Ammon's horn (tissue), 1 donor: ENCODE measurements at regions not wholly inside any gene's neighbourhood (a gene's known extent, or its start where the extent isn't known, plus 50 kb on each side); places are given as distances from the start of the nearest gene placed in this dataset.
A peak's percentile ranks its signal among the peaks of the same experiment; 100 is the strongest.
"Not testable (repeated sequence)": the region's sequence is repeated elsewhere in the genome, so short reads cannot be mapped to it uniquely, and the experiment has no call there.

Experiments
- DNase-seq: peaks from one replicate; pipeline ENCODE4 v3.0.0-alpha.2; 2016; ENCODE audit warnings: low spot score

DNA sequence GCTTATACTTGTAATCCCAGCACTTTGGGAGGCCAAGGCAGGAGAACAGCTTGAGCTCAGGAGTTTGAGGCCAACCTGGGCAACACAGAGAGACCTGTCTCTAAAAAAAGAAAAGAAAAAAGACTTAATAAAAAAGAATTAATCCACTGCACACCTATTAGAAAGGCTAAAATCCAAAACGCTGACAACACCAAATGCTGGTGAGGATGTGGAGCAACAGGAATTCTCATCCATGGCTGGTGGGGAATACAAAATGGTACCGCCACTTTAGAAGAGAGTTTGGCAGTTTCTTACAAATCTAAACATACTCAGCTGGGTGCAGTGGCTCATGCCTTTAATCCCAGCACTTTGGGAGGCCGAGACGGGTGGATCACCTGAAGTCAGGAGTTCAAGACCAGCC is 110.0 kb upstream of the NDUFV2 start:
- DNase-seq = not testable (repeated sequence)

DNA sequence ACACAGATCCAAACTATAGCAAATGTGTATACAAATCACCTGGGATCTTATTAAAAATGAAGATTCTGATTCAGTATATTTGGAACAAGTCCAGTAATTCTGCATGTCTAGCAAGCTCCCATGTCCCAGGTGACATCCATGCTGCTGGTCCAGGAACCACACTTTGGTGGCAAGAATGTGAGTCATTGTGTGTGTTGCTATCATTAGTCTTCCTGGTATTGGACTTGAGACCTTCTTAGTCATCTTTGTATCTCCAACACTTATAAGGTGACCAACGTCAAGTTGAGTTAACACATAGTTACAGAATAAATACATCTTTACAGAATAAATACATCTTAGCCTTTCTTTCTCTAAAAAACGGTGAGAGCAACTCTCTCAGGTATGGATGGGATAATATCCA is 107.9 kb upstream of the NDUFV2 start:
- DNase-seq = no peak

DNA sequence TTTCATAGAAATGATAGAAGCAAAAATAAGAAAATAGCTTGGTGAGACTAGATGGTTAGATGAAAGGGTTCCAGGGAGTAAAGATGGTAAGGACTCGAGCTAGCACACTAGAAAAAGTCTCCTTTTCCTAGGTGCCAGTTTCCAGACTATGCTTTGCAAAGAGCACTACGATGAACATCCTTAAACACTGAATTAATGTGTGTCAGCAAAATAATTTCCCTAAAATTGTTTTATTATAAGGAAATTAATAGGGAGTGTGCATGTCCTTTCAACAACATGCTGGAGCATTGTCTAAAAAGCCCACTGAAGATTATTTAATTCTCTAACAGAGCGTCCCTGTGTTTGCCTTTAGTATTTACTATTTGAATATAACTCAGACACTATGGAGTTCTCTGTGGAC is 107.4 kb upstream of the NDUFV2 start:
- DNase-seq = no peak

DNA sequence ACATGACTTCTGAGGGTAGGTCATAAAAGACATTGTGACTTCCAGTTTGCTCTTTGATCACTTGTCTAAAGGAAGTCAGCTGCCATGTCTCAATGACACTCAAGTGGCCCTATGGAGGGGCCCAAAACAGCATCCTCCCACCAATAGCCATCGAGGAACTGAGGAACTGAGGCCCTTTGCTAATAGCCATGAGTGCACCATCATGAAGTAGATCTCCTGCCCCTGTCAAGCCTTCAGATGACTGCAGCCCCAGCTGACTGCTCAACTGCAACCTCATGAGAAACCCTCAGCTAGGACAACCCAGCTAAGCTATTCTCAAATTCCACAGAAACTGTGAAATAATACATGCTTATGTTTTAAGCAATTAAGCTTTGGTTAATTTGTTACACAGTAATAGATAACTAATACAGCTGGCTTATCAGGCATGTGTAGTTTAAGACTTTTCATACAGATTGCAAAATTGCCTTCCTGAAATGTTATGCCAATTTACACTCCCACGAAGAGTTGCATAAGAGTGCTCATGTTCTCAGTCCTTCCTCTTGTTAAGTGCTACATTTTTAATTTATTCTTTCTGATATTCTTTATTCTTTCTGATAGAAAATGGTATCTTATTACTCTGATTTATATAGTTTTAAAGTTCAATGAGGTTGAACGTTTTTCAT is 105.6 kb upstream of the NDUFV2 start:
- no peak for DNase-seq

DNA sequence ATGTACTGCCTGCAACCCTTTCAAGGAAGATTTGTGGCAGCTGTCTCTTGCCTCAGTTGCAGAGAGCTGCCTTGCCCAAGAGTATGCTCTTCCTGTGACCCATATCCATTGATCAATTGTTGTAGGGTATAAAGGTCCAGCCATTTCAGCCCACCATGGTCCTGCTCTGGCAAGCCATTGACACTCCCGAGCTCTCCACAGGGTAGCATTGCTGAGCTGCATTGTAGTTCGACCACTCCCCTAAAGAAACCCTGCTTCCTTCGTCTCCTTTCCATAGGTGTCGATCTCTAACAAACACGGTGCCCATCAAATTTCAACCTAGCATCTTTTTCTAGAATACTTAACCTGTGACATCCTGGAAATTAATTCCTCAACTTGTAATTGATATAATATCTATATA is 104.9 kb upstream of the NDUFV2 start:
- no peak for DNase-seq

DNA sequence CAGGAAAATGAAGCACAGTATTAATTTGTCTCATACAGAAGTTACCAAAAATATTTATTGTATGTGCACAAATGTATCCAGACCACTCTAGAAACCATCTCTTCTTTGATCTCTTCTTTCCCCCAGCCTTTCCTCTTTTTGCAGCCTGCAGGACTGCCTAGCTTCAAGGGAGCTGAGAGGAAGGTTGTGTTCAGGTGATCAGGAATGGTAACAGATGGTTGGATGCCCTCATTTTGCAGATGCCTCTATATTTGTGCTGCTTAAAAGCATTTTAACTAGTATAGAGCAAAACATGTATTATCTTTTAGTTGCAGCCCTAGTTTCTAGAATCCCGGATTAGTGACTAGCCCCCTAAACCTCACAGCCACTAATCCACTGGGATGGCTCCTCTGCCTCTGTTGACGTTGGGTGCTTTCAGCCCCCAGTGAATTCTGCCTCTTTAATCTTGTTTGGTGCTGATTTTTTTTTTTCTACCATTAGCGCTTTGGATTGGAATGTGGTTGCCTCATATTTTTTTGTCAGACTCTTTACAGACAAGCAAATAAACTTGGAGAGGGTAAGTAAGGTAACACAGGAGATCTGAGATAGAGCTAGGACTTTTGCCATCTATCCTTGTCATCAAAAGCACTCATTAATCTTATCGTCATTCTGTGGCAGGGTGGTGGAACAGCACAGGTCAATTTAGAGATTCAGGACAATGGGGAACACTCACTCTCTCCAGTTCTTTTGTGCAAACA is 103.8 kb upstream of the NDUFV2 start:
- DNase-seq = no peak

DNA sequence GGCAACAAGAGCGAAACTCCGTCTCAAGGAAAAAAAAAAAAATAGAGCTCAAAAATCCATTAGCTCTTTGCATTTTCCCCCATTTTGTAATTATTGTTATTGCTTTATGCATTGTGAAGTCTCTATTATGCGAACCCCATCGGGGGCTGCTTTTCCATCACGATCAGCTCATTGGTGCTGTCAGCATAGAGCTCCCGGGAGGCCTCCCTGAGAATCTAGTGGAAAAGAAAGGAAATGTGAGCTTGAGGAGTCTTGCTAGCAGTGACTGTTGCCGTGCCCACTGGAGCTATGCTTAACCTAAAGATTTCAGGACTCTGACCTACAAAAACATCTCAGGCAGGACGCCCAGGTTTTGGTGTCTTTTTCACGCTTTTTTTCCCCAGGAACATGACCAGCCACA is 102.6 kb upstream of the NDUFV2 start:
- no peak for DNase-seq

DNA sequence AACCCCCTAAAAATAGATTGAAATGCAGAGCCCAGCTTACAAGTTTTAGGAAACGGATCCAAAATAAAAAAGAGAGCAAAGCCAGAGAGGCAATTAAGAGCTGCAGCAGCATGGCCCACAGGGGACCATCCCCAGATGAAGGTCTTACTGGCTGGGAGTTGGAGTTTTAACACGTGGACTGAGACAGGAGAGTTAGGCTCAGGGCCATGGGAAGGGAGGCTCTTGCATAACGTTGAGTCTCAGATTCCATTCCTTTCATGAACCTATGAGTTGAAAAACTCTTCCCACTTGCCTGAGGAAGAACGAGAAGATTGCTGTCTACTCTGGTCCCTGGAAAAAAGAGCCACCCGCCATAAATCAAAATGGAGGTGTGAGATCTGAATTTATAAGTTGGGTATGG is 101.8 kb upstream of the NDUFV2 start:
- no peak for DNase-seq

DNA sequence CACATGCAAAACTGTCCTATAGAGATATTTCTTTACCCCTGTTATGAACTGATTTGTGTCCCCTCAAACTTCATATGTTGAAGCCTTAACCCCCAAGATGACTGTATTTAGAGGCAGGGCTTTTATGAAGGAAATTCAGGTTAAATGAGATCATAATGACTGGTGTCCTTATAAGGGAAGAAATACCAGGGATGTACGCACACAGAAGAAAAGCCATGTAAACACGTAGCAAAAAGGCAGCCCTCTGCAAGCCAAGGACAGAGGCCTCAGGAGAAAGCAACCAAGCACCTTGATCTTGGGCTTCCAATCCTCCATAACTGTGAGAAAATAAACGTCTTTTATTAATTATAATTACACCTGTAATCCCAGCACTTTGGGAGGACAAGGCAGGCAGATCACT is 101.3 kb upstream of the NDUFV2 start:
- DNase-seq = no peak

DNA sequence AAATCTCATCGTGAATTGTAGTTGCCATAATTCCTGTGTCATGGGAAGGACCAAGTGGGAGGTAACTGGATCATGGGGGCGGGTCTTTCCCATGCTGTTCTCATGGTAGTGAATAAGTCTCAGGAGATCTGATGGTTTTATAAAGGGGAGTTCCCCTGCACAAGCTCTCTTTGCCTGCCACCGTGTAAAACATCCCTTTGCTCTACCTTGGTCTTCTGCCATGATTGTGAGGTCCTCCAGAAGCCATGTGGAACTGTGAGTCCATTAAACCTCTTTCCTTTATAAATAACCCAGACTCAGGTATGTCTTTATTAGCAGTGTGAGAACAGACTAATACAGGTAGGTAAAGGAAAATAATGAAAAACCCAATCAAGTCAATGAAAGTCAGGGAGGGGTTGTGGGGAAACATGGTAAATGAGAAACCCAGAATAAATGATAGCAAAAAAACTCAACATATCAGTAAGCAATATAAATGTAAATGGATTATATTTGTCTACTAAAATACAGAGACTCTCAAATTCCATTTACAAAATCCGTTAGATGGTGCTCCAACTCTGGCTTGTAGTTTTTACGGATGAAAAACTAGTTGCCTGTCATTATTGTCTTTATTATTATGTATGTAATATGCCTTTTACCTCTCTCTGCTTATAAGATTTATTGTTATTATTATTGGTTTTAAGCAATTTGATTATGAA is 98.9 kb upstream of the NDUFV2 start:
- no peak for DNase-seq

DNA sequence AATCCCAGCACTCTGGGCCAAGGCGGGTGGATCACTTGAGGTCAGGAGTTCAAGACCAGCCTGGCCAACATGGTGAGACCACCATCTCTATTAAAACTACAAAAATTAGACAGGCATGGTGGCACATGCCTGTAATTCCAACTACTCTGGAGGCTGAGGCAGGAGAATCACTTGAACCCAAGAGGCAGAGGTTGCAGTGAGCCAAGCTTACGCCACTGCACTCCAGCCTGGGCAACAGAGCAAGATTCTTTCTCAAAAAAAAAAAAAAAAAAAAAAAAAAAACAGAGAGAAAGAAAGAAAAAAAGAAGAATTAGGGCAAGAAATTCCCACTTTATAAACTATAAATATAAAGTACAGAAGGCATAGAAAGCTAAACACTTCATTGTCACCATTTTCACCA is 98.2 kb upstream of the NDUFV2 start:
- DNase-seq = not testable (repeated sequence)

DNA sequence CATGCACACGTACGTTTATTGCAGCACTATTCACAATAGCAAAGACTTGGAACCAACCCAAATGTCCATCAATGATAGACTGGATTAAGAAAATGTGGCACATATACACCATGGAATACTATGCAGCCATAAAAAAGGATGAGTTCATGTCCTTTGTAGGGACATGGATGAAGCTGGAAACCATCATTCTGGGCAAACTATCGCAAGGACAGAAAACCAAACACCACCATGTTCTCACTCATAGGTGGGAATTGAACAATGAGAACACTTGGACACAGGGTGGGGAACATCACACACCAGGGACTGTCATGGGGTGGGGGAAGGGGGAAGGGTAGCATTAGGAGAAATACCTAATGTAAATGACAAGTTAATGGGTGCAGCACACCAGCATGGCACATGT is 94.8 kb upstream of the NDUFV2 start:
- DNase-seq = not testable (repeated sequence)

DNA sequence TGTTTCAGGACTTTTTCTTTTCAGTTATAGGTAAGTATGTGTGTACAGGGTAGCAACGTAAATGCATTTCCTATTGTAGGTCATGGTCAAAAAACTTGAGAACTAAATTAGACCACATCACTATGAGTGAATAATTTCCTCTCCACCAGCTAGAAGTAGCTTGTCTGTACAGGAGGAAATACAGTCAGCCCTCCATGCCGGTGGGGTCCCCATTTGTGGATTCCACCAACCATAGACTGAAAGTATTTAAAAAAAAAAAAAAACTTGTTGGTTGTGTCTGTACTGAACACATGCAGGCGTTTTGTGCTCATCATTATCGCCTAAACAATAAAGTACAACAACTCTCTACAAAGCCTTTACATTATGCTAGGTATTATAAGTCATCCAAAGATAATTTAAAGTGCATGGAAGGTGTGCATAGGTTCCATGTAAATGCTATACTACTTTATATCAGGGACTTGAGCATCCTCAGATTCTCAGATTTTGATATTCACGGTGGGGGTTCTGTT is 94.2 kb upstream of the NDUFV2 start:
- no peak for DNase-seq

DNA sequence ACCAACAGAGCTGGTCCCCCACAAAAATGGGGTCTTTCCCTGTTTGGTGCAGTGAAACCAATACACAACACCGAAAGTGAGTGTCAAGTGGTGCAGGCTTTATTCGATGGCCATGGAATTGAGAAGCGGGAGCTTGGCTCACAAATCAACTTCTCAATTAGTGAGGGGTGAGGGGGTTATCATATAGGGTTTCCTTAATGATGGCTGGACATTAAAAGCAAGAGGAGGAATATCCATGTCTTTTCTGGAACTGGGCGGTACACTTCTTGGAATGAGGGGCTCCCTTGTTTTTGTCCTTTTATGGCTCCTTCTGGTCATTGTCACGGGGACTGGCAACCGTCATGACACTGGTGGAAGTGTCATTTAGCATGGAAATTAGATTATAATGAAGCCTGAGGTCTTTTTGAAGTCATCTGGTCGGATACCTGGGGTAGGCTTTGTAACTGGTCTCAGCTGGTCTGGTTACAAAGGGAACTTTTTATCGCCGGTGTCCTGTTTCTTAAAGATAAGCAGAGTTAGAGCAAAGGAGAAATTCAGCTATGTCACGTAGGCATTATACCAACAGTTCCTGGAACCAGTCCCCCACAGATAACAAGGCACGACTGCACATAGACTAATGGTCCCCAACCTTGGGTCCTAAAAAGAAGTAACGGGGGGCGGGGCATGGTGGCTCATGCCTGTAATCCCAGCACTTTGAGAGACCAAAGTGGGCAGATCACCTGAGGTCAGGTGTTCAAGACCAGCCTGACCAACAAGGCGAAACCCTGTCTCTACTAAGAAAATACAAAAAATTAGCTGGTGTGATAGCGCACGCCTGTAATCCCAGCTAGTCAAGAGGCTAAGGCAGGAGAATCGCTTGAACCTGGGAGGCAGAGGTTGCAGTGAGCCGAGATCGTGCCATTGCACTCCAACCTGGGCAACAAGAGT is 93.5 kb upstream of the NDUFV2 start:
- no peak for DNase-seq

DNA sequence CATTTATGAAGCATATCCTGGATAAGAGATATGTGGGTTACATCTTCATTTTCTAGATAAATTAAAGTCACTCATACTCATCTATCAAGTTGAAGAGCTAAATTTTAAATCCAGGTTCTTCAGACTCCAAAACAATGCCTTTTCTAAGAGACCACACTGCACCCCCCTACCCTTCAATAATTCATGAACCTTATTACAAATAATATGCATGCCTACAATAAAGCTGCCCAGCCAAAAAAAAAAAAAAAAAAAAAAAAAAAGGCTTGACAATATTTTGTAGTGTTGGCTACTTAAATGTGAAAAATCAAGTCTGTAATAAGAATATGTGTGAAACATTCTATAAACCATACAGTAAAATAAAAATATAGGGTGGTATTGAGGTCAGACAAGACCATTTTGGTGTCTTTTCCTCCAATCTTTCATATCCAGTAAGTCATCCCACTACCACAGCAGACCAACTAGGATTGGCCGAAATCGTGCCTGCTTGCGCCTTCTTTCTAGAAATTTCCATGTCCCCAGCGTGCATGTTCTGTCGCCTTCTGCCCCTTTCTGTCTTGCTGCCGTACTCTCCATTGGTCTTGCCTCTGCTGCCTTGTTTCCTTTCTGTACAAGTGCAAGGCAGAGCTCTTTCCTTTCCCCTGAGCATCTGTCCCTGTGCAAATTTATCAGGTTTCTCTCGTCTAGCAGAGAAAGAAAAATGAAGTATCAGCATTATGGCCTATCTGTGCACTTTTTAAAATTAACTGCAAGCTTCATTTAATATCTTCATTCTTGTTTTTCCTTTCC is 92.6 kb upstream of the NDUFV2 start:
- DNase-seq = no peak

DNA sequence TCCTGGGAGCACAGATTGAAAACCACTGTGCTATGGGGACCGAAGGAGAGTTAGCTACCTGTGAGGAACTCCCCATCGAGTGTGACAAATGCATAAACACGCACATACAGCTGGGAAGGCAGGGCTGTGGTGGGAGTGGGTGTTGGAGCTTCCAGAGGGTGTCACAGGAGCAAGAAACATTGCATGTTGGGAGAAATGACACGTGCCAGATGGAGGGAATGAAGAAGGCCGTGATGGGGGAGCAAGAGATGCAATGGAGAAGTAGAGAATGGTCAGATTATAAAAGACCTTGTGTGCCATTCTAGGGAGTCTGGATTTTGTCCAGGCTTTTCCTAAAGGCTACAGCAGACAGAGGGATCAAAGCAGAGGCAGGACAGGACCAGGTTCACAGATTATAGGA is 91.1 kb upstream of the NDUFV2 start:
- DNase-seq = no peak

DNA sequence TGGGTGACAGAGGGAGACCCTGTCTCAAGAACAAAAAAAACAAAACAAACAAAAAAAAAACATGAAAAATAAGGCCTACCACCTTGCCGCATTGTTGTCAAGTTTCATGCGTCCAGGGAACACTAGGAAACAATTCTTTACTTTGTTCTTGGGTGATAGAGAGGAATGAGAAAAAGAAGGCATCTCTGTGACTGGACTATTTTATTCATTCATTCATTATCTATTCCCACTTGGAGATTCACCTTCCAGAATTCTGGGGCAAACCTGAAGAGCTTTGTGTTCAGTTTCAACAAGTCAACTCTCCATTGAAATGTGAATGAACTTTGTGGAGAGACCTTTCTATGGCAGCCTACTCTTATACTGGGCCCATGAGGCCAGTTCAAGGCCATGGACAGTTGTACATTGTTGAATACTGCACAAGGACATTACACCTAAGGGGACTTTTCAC is 88.5 kb upstream of the NDUFV2 start:
- DNase-seq = no peak

DNA sequence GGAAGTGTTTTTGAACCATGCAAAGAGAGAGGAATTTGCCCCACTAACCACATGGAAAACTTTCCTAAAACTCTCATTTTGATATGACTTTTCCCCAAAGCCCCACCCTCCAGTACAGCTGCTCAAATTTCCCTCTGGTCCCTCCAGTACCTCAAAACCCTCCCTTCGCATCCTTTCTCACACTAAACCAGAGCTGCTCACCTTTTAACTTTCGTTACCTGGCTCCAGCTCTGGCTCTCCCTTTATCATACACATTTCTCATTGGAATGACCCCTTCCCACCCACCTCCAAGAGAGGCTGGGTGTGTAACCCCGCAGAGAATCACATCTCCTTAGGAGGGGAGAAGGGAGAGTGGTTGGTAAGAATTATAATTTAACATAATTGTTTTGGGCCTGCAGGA is 86.8 kb upstream of the NDUFV2 start:
- DNase-seq = no peak

DNA sequence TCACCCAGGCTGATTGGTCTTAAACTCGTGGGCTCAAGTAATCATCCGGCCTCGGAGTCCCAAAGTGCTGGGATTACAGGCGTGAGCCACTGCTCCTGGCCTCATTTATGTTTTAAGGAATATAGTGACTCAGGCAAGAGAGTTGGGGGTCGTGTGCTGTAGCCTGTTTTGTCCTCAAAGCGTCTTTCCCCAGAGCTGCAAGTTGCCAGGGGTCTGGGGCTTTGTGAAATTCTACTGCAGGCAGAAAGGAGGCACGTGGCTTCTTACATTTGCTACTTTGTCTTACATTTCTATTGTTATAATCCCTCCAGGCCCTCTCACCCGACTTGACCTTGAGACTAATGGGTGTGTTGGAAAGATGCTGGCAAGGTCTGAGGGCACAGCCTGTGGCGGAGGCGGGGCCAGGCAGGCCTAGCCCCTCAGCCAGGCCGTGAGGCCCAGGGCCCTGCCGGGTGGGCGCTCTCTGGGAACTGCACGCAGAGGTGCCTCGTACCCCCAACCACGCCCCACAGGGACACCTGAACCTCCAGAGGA is 85.8 kb upstream of the NDUFV2 start:
- DNase-seq = no peak

DNA sequence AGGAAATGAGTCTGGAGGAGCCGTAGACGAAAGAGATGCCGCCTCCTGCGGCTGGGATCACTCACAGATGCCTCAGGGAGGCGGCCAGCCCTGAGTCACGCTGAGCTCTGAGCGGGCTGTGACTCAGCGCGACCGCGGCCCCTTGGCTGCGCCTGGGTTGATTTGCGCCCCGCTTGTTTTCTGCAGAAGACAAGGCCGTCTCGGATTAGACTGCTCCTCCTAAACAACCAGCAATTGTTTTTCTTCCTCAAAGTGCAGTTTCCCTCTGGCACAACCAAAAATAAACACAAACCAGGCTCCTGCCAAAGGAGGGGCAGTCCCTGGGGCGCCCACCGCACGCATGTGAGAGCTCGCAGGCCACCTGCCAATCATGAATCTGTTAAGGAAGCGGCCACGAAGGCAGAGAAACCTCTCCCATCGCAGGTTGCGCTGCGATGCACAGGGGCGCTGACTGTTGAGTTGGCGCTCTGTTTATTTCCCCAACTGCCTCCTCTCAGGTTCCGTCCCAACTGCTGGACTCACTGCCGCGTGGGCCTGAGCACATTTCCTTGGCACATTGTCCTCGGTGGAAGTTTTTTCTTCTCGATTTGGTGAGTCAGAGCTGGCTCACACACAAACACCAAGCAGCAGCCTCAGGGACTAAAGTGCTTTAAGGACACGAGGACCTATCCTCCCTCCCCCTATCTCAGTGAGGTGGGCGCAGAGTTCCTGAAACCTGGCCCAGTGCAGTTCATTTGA is 85.2 kb upstream of the NDUFV2 start:
- peak; percentile 63 for DNase-seq
